Panc1 (cell line): ENCODE measurements at regions not wholly inside any gene's neighbourhood (a gene's known extent, or its start where the extent isn't known, plus 50 kb on each side); places are given as distances from the start of the nearest gene placed in this dataset.

Experiments used
- ATAC-seq: fragments of 200-7000 bp; cut with Tn5 transposase; 2 replicates; pipeline ENCODE4 v1.9.1; 2020; ENCODE audit warnings: mild to moderate bottlenecking, moderate library complexity
- BruUV-seq: library from RNA; stranded (reverse); fragments of 400-500 nt; replicated peaks from 2 replicates; lab custom pipeline; 2021; lab: Mats Ljungman, UMichigan
- CTCF ChIA-PET: fragments of 300-600 bp; sonication (Branson Sonifier 250); formaldehyde crosslinking; loops from one replicate; lab custom pipeline; 2022; ENCODE audit warnings: antibody characterized with exemption; lab: Charles Lee
- POLR2A ChIA-PET: fragments of 300-600 bp; sonication (Branson Sonifier 250); formaldehyde crosslinking; loops from one replicate; lab custom pipeline; 2022; ENCODE audit warnings: antibody characterized with exemption; lab: Charles Lee
- DNase-seq: peaks from one replicate; pipeline ENCODE4 v3.0.0-alpha.2; 2010; ENCODE audit warnings: low read depth, low spot score
- H3K27ac ChIP-seq: 2 replicates; pipeline ENCODE4 v1.5.1; 2011; ENCODE audit warnings: mild to moderate bottlenecking, low read length, inconsistent platforms
- H3K27me3 ChIP-seq: fragments of 200-500 bp; sonication (Bioruptor generic); 2 replicates; pipeline ENCODE4 v1.6.0; 2014; ENCODE audit warnings: low read length, inconsistent platforms; ENCODE audit not compliant: control insufficient read depth, insufficient read depth
- H3K36me3 ChIP-seq: fragments of 200-500 bp; sonication (Bioruptor generic); 2 replicates; pipeline ENCODE4 v1.5.1; 2014; ENCODE audit warnings: inconsistent platforms, mild to moderate bottlenecking, low read length, moderate library complexity; ENCODE audit not compliant: control insufficient read depth, insufficient read depth
- H3K4me1 ChIP-seq: 2 replicates; pipeline ENCODE4 v1.5.1; 2011; ENCODE audit warnings: inconsistent platforms, mild to moderate bottlenecking, low read length, moderate library complexity; ENCODE audit not compliant: control insufficient read depth, insufficient read depth
- H3K4me3 ChIP-seq, 2 experiments: 2 replicates each; pipeline ENCODE4 v1.5.1; 2011 to 2012; ENCODE audit warnings: low read depth in 2 of 2, low read length in 2 of 2, mild to moderate bottlenecking in 2 of 2, inconsistent platforms in 1 of 2, moderate library complexity in 1 of 2
- H3K9me3 ChIP-seq: fragments of 200-500 bp; sonication (Bioruptor generic); 2 replicates; pipeline ENCODE4 v1.5.1; 2014; ENCODE audit warnings: low read depth, mild to moderate bottlenecking, inconsistent platforms, low read length, moderate library complexity; ENCODE audit not compliant: control insufficient read depth, insufficient read depth
- CTCF ChIP-seq: fragments of 450-650 bp; IDR thresholded peaks from 2 replicates; pipeline ENCODE4 v1.5.1; 2017; ENCODE audit warnings: mild to moderate bottlenecking
- POLR2AphosphoS5 ChIP-seq: IDR thresholded peaks from 2 replicates; pipeline ENCODE4 v1.6.1; 2012; ENCODE audit warnings: mild to moderate bottlenecking, low read depth, low read length, moderate library complexity
- REST ChIP-seq, 2 experiments: IDR thresholded peaks; 2 replicates each; pipeline ENCODE4 v1.6.1; 2011 to 2012; ENCODE audit warnings: low read depth in 2 of 2, control low read depth in 1 of 2, low read length in 1 of 2, mild to moderate bottlenecking in 1 of 2, moderate library complexity in 1 of 2; ENCODE audit not compliant: insufficient read depth in 1 of 2
- SIN3A ChIP-seq: IDR thresholded peaks from 2 replicates; pipeline ENCODE4 v1.6.1; 2012; ENCODE audit warnings: low read depth, mild to moderate bottlenecking, low read length, moderate library complexity, borderline replicate concordance; ENCODE audit not compliant: insufficient read depth
- TCF7L2 ChIP-seq: IDR thresholded peaks from 2 replicates; pipeline ENCODE4 v1.6.1; 2011; ENCODE audit warnings: mild to moderate bottlenecking, low read depth, low read length, inconsistent platforms
- in situ Hi-C: cut with HindIII; loops from 2 replicates; pipeline ENCODE4 v1.10.0; 2016; ENCODE audit warnings: low sequenced_read_pairs, low pct_unique_long_range_greater_than_20kb
- intact Hi-C: fragments of 100-400 bp; cut with micrococcal nuclease; formaldehyde crosslinking; loops from one replicate; pipeline ENCODE4 v1.10.0; 2022; ENCODE audit not compliant: unreplicated experiment

GRCh38 chr10:128660726-128661125 lies 534.5 kb upstream of the MKI67 start:
- H3K4me3 ChIP-seq = no peak overlapping the region
- DNase-seq (no peak), ATAC-seq (no peak)
- no peaks in the 10 kb centered on the region; the same call in 1 of the 2 replicates for H3K9me3 ChIP-seq
- H3K36me3 ChIP-seq = no peaks in the 10 kb centered on the region
- peak; percentile 23 for TF ChIP-seq CTCF
- TF ChIP-seq TCF7L2 = no peak
- H3K27ac ChIP-seq = no peak overlapping the region
- ChIA-PET POLR2A (no interaction called here), CTCF (no interaction called here)
- intact Hi-C loops (no loop called here), in situ Hi-C loops (no loop called here)
- H3K4me1 ChIP-seq = no peaks in the 10 kb centered on the region
- BruUV-seq = no TSS peak
- H3K27me3 ChIP-seq = no peaks in the 10 kb centered on the region

- Histone ChIP-seq H3K9me3 (no peaks in the 10 kb centered on the region; the same call in 1 of the 2 replicates), H3K27ac (no peak overlapping the region), H3K4me1 (no peaks in the 10 kb centered on the region), H3K27me3 (no peaks in the 10 kb centered on the region), H3K36me3 (no peaks in the 10 kb centered on the region), H3K4me3 (no peak overlapping the region)
- intact Hi-C loops = no loop called here
- no peak for DNase-seq
- no TSS peak for BruUV-seq
- ChIA-PET POLR2A (no interaction called here), CTCF (no interaction called here)
- TF ChIP-seq SIN3A = no peak
- TF ChIP-seq TCF7L2 = no peak
- no peak for TF ChIP-seq REST (IDR thresholded peaks at IDR 0.05; ENCODE audit: insufficient read depth in 1 of 2, low read depth in 2 of 2, low read length in 1 of 2)
- TF ChIP-seq POLR2AphosphoS5 = no peak
- TF ChIP-seq CTCF = no peak
- ATAC-seq = no peak
- in situ Hi-C loops = no loop called here
Observed at GRCh38 chr10:128661404-128662197, 535.4 kb upstream of the MKI67 start.
